ENCODE measurements at regions not wholly inside any gene's neighbourhood (a gene's known extent, or its start where the extent isn't known, plus 50 kb on each side); places are given as distances from the start of the nearest gene placed in this dataset.

- TF ChIP-seq CTCF (IDR thresholded peaks at IDR 0.05; ENCODE audit: insufficient read depth, low read length, poor library complexity, severe bottlenecking) = no peak
- no peak for TF ChIP-seq EZH2phosphoT487 (conservative IDR thresholded peaks at IDR 0.05; ENCODE audit: low read length)
Observed at GRCh38 chr2:226079196-226079595, 679.7 kb downstream of the NYAP2 start.
